GM12892 (cell line): ENCODE measurements at regions not wholly inside any gene's neighbourhood (a gene's known extent, or its start where the extent isn't known, plus 50 kb on each side); places are given as distances from the start of the nearest gene placed in this dataset.

Source experiments
- POLR2A ChIP-seq: IDR thresholded peaks from 2 replicates; pipeline ENCODE4 v1.6.1; 2011; ENCODE audit warnings: low read depth, low read length, control low read depth
- POLR2AphosphoS5 ChIP-seq: IDR thresholded peaks from 2 replicates; pipeline ENCODE4 v1.6.1; 2011; ENCODE audit warnings: low read depth, low read length, control low read depth

DNA sequence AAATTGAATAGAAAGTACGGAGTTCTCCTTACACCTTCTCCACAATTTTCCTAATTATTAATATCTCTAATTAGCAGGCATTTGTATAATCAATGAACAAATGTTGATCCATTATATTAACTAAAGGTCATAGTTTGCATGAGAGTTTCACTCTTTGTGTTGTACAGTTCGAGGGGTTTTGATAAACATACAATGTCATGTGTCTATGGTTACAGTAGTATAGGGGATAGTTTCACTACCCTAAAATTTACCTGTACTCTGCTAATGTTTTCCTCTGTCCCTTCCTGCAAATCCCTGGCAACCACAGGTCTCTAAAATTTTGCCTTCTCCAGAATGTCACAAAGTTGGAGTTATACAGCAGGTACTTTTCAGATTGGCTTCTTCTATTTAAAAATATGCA is 1199.8 kb upstream of the GJE1 start:
- TF ChIP-seq POLR2A (no peak), POLR2AphosphoS5 (no peak)
